GM12878 (cell line): ENCODE measurements at regions not wholly inside any gene's neighbourhood (a gene's known extent, or its start where the extent isn't known, plus 50 kb on each side); places are given as distances from the start of the nearest gene placed in this dataset.

ENCODE experiments used
- ASH2L ChIP-seq: fragments of 300-600, 200-600 bp; sonication (generic); IDR thresholded peaks from 2 replicates; pipeline ENCODE4 v1.6.1; 2017; ENCODE audit warnings: low read depth, mild to moderate bottlenecking, borderline replicate concordance
- ATF7 ChIP-seq: fragments of 450-650 bp; IDR thresholded peaks from 2 replicates; pipeline ENCODE4 v1.6.1; 2016; ENCODE audit warnings: low read depth, mild to moderate bottlenecking
- CBX5 ChIP-seq: sonication (generic); IDR thresholded peaks from 2 replicates; pipeline ENCODE4 v1.6.1; 2016; ENCODE audit warnings: low read depth, moderate library complexity, mild to moderate bottlenecking, inconsistent platforms
- GABPA ChIP-seq: IDR thresholded peaks from 2 replicates; pipeline ENCODE4 v1.6.1; 2014; ENCODE audit warnings: antibody characterized with exemption, low read depth, mild to moderate bottlenecking, inconsistent platforms
- HSF1 ChIP-seq: fragments of 150-350 bp; IDR thresholded peaks from 2 replicates; pipeline ENCODE4 v1.6.1; 2014; ENCODE audit warnings: mild to moderate bottlenecking, low read depth, low read length
- JUNB ChIP-seq: IDR thresholded peaks from 2 replicates; pipeline ENCODE4 v1.6.1; 2016; ENCODE audit warnings: antibody characterized with exemption, mild to moderate bottlenecking
- NFIC ChIP-seq: IDR thresholded peaks from 2 replicates; pipeline ENCODE4 v1.6.1; 2012; ENCODE audit warnings: low read depth, mild to moderate bottlenecking, inconsistent platforms, low read length, moderate library complexity
- PAX8 ChIP-seq: fragments of 450-650 bp; IDR thresholded peaks from 2 replicates; pipeline ENCODE4 v1.6.1; 2017; ENCODE audit warnings: mild to moderate bottlenecking, moderate library complexity
- POU2F2 ChIP-seq: IDR thresholded peaks from 3 replicates; pipeline ENCODE4 v1.6.1; 2011; ENCODE audit warnings: low read depth, mild to moderate bottlenecking, low read length, borderline replicate concordance
- SPI1 ChIP-seq: IDR thresholded peaks from 2 replicates; pipeline ENCODE4 v1.6.1; 2011; ENCODE audit warnings: low read depth, mild to moderate bottlenecking, low read length, moderate library complexity, borderline replicate concordance; ENCODE audit not compliant: insufficient read depth
- TCF12 ChIP-seq: IDR thresholded peaks from 2 replicates; pipeline ENCODE4 v1.6.1; 2011; ENCODE audit warnings: low read depth, mild to moderate bottlenecking, low read length
- YBX1 ChIP-seq: fragments of 450-650 bp; IDR thresholded peaks from 2 replicates; pipeline ENCODE4 v1.6.1; 2016; ENCODE audit warnings: antibody characterized with exemption
- ZBTB40 ChIP-seq: fragments of 450-650 bp; IDR thresholded peaks from 2 replicates; pipeline ENCODE4 v1.6.1; 2016; ENCODE audit warnings: mild to moderate bottlenecking, moderate library complexity, borderline replicate concordance
- ZNF592 ChIP-seq: fragments of 450-650 bp; IDR thresholded peaks from 2 replicates; pipeline ENCODE4 v1.6.1; 2017; ENCODE audit warnings: mild to moderate bottlenecking, moderate library complexity
- ZNF622 ChIP-seq: fragments of 450-650 bp; IDR thresholded peaks from 2 replicates; pipeline ENCODE4 v1.6.1; 2017; ENCODE audit warnings: mild to moderate bottlenecking, inconsistent platforms
- TF ChIP-seq, protein P1 (sequence below): fragments of 450-650 bp; IDR thresholded peaks from 2 replicates; pipeline ENCODE4 v1.6.1; 2017; ENCODE audit warnings: borderline replicate concordance
- TF ChIP-seq, protein P2 (sequence below): IDR thresholded peaks from 2 replicates; pipeline ENCODE4 v1.6.1; 2012; ENCODE audit warnings: mild to moderate bottlenecking, low read depth, low read length

DNA sequence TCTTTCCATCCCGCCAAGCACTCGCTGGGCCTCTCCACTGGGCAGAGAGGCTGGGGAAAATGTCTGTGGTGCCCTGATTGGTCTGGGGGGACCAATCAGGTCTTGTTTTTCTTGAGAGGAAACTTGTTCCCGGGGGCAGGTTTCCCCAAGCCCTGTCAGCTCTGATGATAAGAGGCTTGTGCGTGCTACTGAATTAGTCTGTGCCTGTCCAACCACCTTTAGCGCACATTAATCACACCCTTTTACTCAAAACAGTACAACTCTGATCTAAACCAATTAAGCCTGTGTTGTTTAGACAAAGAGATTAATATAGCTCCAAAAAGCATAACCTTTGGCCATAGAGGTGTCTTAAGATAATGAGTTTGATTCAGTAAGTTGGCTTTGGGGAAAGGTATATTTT is 580.4 kb downstream of the VRK1 start (continued):
- TF ChIP-seq POU2F2 (no peak), ATF7 (peak; percentile 39; the same call in 1 of the 2 replicates), ZNF622 (no peak), YBX1 (no peak), SPI1 (no peak), HSF1 (no peak), ZBTB40 (no peak), ASH2L (no peak), ZNF592 (no peak), JUNB (peak; percentile 54; the same call in 1 of the 2 replicates), NFIC (peak; percentile 48; the same call in 1 of the 2 replicates), PAX8 (no peak), GABPA (no peak), CBX5 (no peak), TCF12 (no peak)
- TF ChIP-seq, protein P1, sequence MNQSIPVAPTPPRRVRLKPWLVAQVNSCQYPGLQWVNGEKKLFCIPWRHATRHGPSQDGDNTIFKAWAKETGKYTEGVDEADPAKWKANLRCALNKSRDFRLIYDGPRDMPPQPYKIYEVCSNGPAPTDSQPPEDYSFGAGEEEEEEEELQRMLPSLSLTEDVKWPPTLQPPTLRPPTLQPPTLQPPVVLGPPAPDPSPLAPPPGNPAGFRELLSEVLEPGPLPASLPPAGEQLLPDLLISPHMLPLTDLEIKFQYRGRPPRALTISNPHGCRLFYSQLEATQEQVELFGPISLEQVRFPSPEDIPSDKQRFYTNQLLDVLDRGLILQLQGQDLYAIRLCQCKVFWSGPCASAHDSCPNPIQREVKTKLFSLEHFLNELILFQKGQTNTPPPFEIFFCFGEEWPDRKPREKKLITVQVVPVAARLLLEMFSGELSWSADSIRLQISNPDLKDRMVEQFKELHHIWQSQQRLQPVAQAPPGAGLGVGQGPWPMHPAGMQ = no peak
- TF ChIP-seq, protein P2, sequence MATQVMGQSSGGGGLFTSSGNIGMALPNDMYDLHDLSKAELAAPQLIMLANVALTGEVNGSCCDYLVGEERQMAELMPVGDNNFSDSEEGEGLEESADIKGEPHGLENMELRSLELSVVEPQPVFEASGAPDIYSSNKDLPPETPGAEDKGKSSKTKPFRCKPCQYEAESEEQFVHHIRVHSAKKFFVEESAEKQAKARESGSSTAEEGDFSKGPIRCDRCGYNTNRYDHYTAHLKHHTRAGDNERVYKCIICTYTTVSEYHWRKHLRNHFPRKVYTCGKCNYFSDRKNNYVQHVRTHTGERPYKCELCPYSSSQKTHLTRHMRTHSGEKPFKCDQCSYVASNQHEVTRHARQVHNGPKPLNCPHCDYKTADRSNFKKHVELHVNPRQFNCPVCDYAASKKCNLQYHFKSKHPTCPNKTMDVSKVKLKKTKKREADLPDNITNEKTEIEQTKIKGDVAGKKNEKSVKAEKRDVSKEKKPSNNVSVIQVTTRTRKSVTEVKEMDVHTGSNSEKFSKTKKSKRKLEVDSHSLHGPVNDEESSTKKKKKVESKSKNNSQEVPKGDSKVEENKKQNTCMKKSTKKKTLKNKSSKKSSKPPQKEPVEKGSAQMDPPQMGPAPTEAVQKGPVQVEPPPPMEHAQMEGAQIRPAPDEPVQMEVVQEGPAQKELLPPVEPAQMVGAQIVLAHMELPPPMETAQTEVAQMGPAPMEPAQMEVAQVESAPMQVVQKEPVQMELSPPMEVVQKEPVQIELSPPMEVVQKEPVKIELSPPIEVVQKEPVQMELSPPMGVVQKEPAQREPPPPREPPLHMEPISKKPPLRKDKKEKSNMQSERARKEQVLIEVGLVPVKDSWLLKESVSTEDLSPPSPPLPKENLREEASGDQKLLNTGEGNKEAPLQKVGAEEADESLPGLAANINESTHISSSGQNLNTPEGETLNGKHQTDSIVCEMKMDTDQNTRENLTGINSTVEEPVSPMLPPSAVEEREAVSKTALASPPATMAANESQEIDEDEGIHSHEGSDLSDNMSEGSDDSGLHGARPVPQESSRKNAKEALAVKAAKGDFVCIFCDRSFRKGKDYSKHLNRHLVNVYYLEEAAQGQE = no peak
